ENCODE measurements at regions not wholly inside any gene's neighbourhood (a gene's known extent, or its start where the extent isn't known, plus 50 kb on each side); places are given as distances from the start of the nearest gene placed in this dataset.

- FAIRE-seq (no peak), DNase-seq (ENCODE audit: low read depth, low spot score) (no peak), ATAC-seq (no peak)
- in situ Hi-C loops (cut with MboI) (no loop called here), intact Hi-C loops (cut with micrococcal nuclease; ENCODE audit: unreplicated experiment) (no loop called here)
- H3K27me3 ChIP-seq (replicated peaks in 1 of 2; ENCODE audit: control insufficient read depth in 2 of 2, insufficient read depth in 2 of 2, low read length in 1 of 2): no peaks in the 10 kb centered on the region
- CTCF ChIA-PET: no interaction called here
- H3K9ac ChIP-seq (ENCODE audit: control insufficient read depth, insufficient read depth, low read length): no peak overlapping the region
- WGBS (ENCODE audit: insufficient coverage, insufficient replicate concordance, low lambda C conversion rate, missing lambda C conversion rate): 2% methylated on average over 4 of the region's 4 CpGs
- BruUV-seq (replicated peaks): no TSS peak
- H3K4me1 ChIP-seq (ENCODE audit: control insufficient read depth, insufficient read depth, low read length): no peaks in the 10 kb centered on the region
- no peak overlapping the region for H3K4me3 ChIP-seq
- POLR2A ChIA-PET: no interaction called here
- no peak overlapping the region for H2AFZ ChIP-seq (ENCODE audit: control insufficient read depth, low read depth, low read length)
- no peaks in the 10 kb centered on the region for H3K79me2 ChIP-seq (ENCODE audit: control insufficient read depth, insufficient read depth, low read length)
- no peaks in the 10 kb centered on the region for H3K36me3 ChIP-seq (ENCODE audit: control insufficient read depth in 2 of 2, insufficient read depth in 2 of 2, low read length in 1 of 2)
- SMC1A ChIA-PET (ENCODE audit: uncharacterized antibody, unreplicated experiment): no interaction called here
- H4K20me1 ChIP-seq (ENCODE audit: control insufficient read depth, insufficient read depth): no peaks in the 10 kb centered on the region
- H3K9me3 ChIP-seq (replicated peaks; ENCODE audit: control insufficient read depth, insufficient read depth, low read length): no peaks in the 10 kb centered on the region; the same call in 2 of the 3 replicates
- RAD21 ChIA-PET (ENCODE audit: unreplicated experiment): no interaction called here
- H3K4me2 ChIP-seq (ENCODE audit: control insufficient read depth, insufficient read depth): no peak overlapping the region
- H3K27ac ChIP-seq (ENCODE audit: control insufficient read depth, insufficient read depth): no peak overlapping the region
- TF ChIP-seq RUNX3 (IDR thresholded peaks at IDR 0.05; ENCODE audit: low read length) (peak; percentile 24; the same call in 1 of the 2 replicates), MEF2B (IDR thresholded peaks at IDR 0.05; ENCODE audit: partially characterized antibody, poor library complexity, severe bottlenecking) (peak; percentile 21), KDM1A (IDR thresholded peaks at IDR 0.05; ENCODE audit: borderline replicate concordance) (no peak)
These were observed 133.8 kb downstream of the ZC4H2 start for GRCh38 chrX:64842492-64842891.

DNA sequence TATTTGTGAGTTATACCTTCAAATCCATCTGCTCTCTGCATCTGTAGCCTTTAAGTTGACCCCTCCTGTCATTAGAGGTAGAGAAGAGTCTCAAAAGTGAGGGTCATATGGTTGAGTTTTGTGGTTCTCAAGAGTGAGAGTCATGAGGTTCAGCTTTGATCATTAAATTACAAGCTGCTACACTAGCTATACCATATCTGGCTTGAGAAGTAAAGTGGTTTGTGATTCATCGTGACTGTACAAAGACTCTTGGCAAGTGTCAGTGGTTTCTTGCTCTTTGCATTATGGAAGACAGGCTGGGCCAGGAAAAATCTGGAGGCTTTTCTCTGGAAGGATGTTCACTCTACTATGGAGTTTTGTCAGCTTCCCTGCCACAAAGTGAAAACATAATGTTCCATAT is 170.6 kb downstream of the ZC4H2 start:
- Histone ChIP-seq H3K4me2 (ENCODE audit: control insufficient read depth, insufficient read depth) (no peak overlapping the region), H3K9ac (ENCODE audit: control insufficient read depth, insufficient read depth, low read length) (no peak overlapping the region), H3K27me3 (replicated peaks in 1 of 2; ENCODE audit: control insufficient read depth in 2 of 2, insufficient read depth in 2 of 2, low read length in 1 of 2) (no peaks in the 10 kb centered on the region), H3K27ac (ENCODE audit: control insufficient read depth, insufficient read depth) (no peak overlapping the region), H3K79me2 (ENCODE audit: control insufficient read depth, insufficient read depth, low read length) (no peaks in the 10 kb centered on the region), H3K36me3 (ENCODE audit: control insufficient read depth in 2 of 2, insufficient read depth in 2 of 2, low read length in 1 of 2) (no peaks in the 10 kb centered on the region), H3K4me3 (no peak overlapping the region), H3K9me3 (replicated peaks; ENCODE audit: control insufficient read depth, insufficient read depth, low read length) (no peaks in the 10 kb centered on the region), H3K4me1 (ENCODE audit: control insufficient read depth, insufficient read depth, low read length) (no peaks in the 10 kb centered on the region), H4K20me1 (ENCODE audit: control insufficient read depth, insufficient read depth) (no peaks in the 10 kb centered on the region), H2AFZ (ENCODE audit: control insufficient read depth, low read depth, low read length) (no peak overlapping the region)
- BruUV-seq (replicated peaks): no TSS peak
- CTCF ChIA-PET: no interaction called here
- POLR2A ChIA-PET: no interaction called here
- SMC1A ChIA-PET (ENCODE audit: uncharacterized antibody, unreplicated experiment): no interaction called here
- intact Hi-C loops (cut with micrococcal nuclease; ENCODE audit: unreplicated experiment) (no loop called here), in situ Hi-C loops (cut with MboI) (no loop called here)
- WGBS (ENCODE audit: insufficient coverage, insufficient replicate concordance, low lambda C conversion rate, missing lambda C conversion rate): 100% methylated on average over 1 of the region's 1 CpG
- DNase-seq (ENCODE audit: low read depth, low spot score) (no peak), ATAC-seq (no peak), FAIRE-seq (no peak)
- RAD21 ChIA-PET (ENCODE audit: unreplicated experiment): no interaction called here
- no peak for TF ChIP-seq WRNIP1 (IDR thresholded peaks at IDR 0.05; ENCODE audit: borderline replicate concordance, low read depth, low read length)
- TF ChIP-seq HSF1 (IDR thresholded peaks at IDR 0.05; ENCODE audit: low read depth, low read length): no peak
- TF ChIP-seq SREBF2 (IDR thresholded peaks at IDR 0.05; ENCODE audit: low read length): no peak
- no peak for TF ChIP-seq FOXK2 (IDR thresholded peaks at IDR 0.05)
- TF ChIP-seq JUNB (IDR thresholded peaks at IDR 0.05): no peak
- no peak for TF ChIP-seq CHD1 (IDR thresholded peaks at IDR 0.05; ENCODE audit: low read depth, low read length)
- TF ChIP-seq, protein P1, sequence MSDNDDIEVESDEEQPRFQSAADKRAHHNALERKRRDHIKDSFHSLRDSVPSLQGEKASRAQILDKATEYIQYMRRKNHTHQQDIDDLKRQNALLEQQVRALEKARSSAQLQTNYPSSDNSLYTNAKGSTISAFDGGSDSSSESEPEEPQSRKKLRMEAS (IDR thresholded peaks at IDR 0.05; ENCODE audit: low read depth, low read length): no peak
- no peak for TF ChIP-seq ATF7 (IDR thresholded peaks at IDR 0.05; ENCODE audit: low read depth)
- TF ChIP-seq NRF1 (conservative IDR thresholded peaks at IDR 0.05; ENCODE audit: low read depth, low read length): no peak
- TF ChIP-seq STAT1 (conservative IDR thresholded peaks at IDR 0.05): no peak
- TF ChIP-seq IRF3 (IDR thresholded peaks at IDR 0.05): no peak
